HEK293T (cell line): ENCODE measurements at regions not wholly inside any gene's neighbourhood (a gene's known extent, or its start where the extent isn't known, plus 50 kb on each side); places are given as distances from the start of the nearest gene placed in this dataset.

Source experiments
- CTCF ChIA-PET: fragments of 350-600 bp; formaldehyde crosslinking; extraction: SDS; loops from one replicate; lab custom pipeline; 2021; ENCODE audit warnings: antibody characterized with exemption, inconsistent platforms; lab: Yijun Ruan, JAX
- POLR2A ChIA-PET: fragments of 350-600 bp; formaldehyde crosslinking; extraction: SDS; loops from one replicate; lab custom pipeline; 2020; ENCODE audit warnings: antibody characterized with exemption, inconsistent platforms; lab: Yijun Ruan, JAX
- DNase-seq: peaks from one replicate; pipeline ENCODE4 v3.0.0; 2012; ENCODE audit warnings: mixed read lengths; ENCODE audit errors: extremely low spot score
- ARNT ChIP-seq: fragments of 450-650 bp; IDR thresholded peaks from 2 replicates; pipeline ENCODE4 v1.6.1; 2017; ENCODE audit warnings: mild to moderate bottlenecking
- BHLHE40 ChIP-seq: fragments of 450-650 bp; IDR thresholded peaks from 2 replicates; pipeline ENCODE4 v1.6.1; 2016; ENCODE audit warnings: mild to moderate bottlenecking, moderate library complexity, borderline replicate concordance
- CTBP1 ChIP-seq: fragments of 450-650 bp; IDR thresholded peaks from 2 replicates; pipeline ENCODE4 v1.6.1; 2016; ENCODE audit warnings: borderline replicate concordance
- ELF4 ChIP-seq: fragments of 450-650 bp; IDR thresholded peaks from 2 replicates; pipeline ENCODE4 v1.6.1; 2017; ENCODE audit warnings: antibody characterized with exemption
- FOXA1 ChIP-seq: fragments of 450-650 bp; IDR thresholded peaks from 2 replicates; pipeline ENCODE4 v1.6.1; 2016; ENCODE audit warnings: mild to moderate bottlenecking
- FOXK2 ChIP-seq: fragments of 450-650 bp; IDR thresholded peaks from 2 replicates; pipeline ENCODE4 v1.6.1; 2016; ENCODE audit warnings: mild to moderate bottlenecking
- FOXM1 ChIP-seq: fragments of 450-650 bp; IDR thresholded peaks from 2 replicates; pipeline ENCODE4 v1.6.1; 2017; ENCODE audit warnings: mild to moderate bottlenecking, borderline replicate concordance
- HDGF ChIP-seq: fragments of 450-650 bp; IDR thresholded peaks from 2 replicates; pipeline ENCODE4 v1.6.1; 2017; ENCODE audit warnings: antibody characterized with exemption, borderline replicate concordance
- L3MBTL2 ChIP-seq: fragments of 450-650 bp; conservative IDR thresholded peaks from 2 replicates; pipeline ENCODE4 v1.6.1; 2016; ENCODE audit warnings: mild to moderate bottlenecking
- LEF1 ChIP-seq: fragments of 450-650 bp; IDR thresholded peaks from 2 replicates; pipeline ENCODE4 v1.6.1; 2017; ENCODE audit warnings: mild to moderate bottlenecking, borderline replicate concordance
- NFRKB ChIP-seq: fragments of 450-650 bp; IDR thresholded peaks from 2 replicates; pipeline ENCODE4 v1.6.1; 2016; ENCODE audit warnings: mild to moderate bottlenecking, moderate library complexity
- SP1 ChIP-seq: fragments of 450-650 bp; IDR thresholded peaks from 2 replicates; pipeline ENCODE4 v1.6.1; 2017
- SUZ12 ChIP-seq: fragments of 450-650 bp; IDR thresholded peaks from 2 replicates; pipeline ENCODE4 v1.6.1; 2016; ENCODE audit warnings: mild to moderate bottlenecking
- TARDBP ChIP-seq: fragments of 450-650 bp; IDR thresholded peaks from 2 replicates; pipeline ENCODE4 v1.6.1; 2016
- ZNF384 ChIP-seq: fragments of 450-650 bp; IDR thresholded peaks from 2 replicates; pipeline ENCODE4 v1.6.1; 2016
- TF ChIP-seq, protein P1 (sequence below): fragments of 450-650 bp; IDR thresholded peaks from 2 replicates; pipeline ENCODE4 v1.6.1; 2016

DNA sequence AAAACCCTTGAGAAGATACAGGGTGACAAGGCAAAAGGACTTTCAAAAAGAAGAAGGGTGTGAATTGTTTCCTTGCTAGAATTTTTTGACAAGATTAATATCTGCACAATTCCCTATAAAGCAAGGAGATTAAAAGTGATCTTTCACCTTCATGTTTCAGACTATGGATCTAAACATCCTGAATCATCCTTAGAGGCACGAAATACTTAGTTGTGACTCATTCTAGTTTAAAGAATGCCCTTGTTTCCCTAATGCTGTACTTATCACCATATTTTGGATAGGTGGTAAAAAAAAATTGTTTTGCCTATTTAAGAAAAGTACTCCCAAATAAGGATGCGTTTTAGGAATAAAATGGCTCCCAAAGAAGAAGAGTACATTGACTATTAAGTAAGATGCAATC is 415.1 kb downstream of the LRRIQ3 start:
- no peak for DNase-seq
- ChIA-PET CTCF (no interaction called here), POLR2A (interaction anchor here (0.5 kb wide), 1 partner anchor 131 kb away, joined by 3 read pairs; no protein-coding TSS in a partner anchor)
- TF ChIP-seq ZNF384 (no peak), FOXA1 (no peak), TARDBP (no peak), SP1 (no peak), CTBP1 (no peak), ARNT (no peak), HDGF (no peak), NFRKB (no peak), SUZ12 (no peak), LEF1 (no peak)

GRCh38 chr1:73781251-73781650 is 416.7 kb downstream of the LRRIQ3 start:
- ChIA-PET POLR2A (no interaction called here), CTCF (no interaction called here)
- TF ChIP-seq CTBP1 (no peak), ZNF384 (no peak), ELF4 (no peak), BHLHE40 (no peak), FOXM1 (no peak), L3MBTL2 (no peak), FOXK2 (no peak), SP1 (no peak), FOXA1 (no peak), SUZ12 (no peak), LEF1 (no peak), TARDBP (no peak), ARNT (no peak), HDGF (no peak), NFRKB (no peak)
- TF ChIP-seq, protein P1, sequence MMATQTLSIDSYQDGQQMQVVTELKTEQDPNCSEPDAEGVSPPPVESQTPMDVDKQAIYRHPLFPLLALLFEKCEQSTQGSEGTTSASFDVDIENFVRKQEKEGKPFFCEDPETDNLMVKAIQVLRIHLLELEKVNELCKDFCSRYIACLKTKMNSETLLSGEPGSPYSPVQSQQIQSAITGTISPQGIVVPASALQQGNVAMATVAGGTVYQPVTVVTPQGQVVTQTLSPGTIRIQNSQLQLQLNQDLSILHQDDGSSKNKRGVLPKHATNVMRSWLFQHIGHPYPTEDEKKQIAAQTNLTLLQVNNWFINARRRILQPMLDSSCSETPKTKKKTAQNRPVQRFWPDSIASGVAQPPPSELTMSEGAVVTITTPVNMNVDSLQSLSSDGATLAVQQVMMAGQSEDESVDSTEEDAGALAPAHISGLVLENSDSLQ: no peak
- DNase-seq: no peak

GRCh38 chr1:73778471-73778870 is 419.5 kb downstream of the LRRIQ3 start:
- CTCF ChIA-PET: no interaction called here

GRCh38 chr1:73775896-73776295 is 422.1 kb downstream of the LRRIQ3 start:
- no peak for DNase-seq
- ChIA-PET POLR2A (no interaction called here), CTCF (no interaction called here)
- TF ChIP-seq, protein P1: no peak
- TF ChIP-seq FOXM1 (no peak), CTBP1 (no peak), ZNF384 (no peak), TARDBP (no peak), FOXA1 (no peak), L3MBTL2 (no peak)

More at GRCh38 chr1:73778471-73778870, 419.5 kb downstream of the LRRIQ3 start:
- TF ChIP-seq L3MBTL2 (no peak), HDGF (no peak), SP1 (no peak), FOXM1 (no peak), SUZ12 (no peak), LEF1 (no peak), ELF4 (no peak), ARNT (no peak)
- POLR2A ChIA-PET: no interaction called here
- no peak for DNase-seq

DNA sequence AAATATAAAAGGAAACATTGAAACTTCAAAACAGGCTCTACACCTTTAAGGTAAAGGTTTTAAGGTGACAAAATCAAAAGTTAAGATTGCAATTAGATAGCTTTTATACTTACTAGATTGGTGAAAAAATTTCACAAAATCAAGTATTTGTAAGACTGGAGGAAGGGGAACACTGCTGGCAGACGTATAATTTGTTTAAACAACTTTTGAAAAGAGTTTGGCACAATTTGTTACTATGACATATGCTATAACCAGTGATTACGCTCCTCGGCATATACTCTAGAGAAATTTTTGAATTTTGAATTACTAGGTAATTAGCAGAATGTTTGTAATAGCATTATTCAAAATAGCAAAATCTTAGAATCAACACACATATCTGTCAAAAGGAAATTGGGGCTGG is 425.0 kb downstream of the LRRIQ3 start:
- DNase-seq: no peak
- no peak for TF ChIP-seq FOXA1
- TF ChIP-seq ARNT: no peak
- no peak for TF ChIP-seq L3MBTL2
- no peak for TF ChIP-seq LEF1
- no peak for TF ChIP-seq BHLHE40
- no peak for TF ChIP-seq FOXM1
- TF ChIP-seq ZNF384: no peak
- no peak for TF ChIP-seq SP1
- no peak for TF ChIP-seq NFRKB
- TF ChIP-seq HDGF: no peak
- no peak for TF ChIP-seq SUZ12
- TF ChIP-seq TARDBP: no peak
- TF ChIP-seq ELF4: no peak
- TF ChIP-seq FOXK2: no peak
- TF ChIP-seq, protein P1: no peak
- TF ChIP-seq CTBP1: no peak
- ChIA-PET POLR2A (no interaction called here), CTCF (interaction anchor here (0.6 kb wide), 1 partner anchor 67 kb away, joined by 3 read pairs; no protein-coding TSS in a partner anchor)

DNA sequence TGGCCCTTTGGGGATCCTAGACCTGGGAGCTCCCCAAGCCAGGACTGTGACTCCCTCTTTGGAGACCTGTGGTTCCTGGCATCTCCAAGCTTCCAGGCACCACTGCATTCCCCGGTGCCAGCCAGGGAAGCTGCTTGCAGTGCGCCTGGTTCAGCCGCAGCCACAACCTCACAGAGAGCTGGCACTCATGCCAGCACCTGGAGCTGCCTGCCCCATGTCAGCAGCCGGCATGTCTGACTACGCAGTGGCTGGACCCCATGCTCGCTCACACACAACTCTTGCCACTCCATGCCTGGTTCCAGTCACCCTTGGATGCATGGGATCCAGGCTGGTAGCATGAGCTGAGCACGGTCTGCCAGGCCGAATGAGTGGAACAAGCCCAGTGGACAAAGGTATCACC is 426.6 kb downstream of the LRRIQ3 start:
- no peak for DNase-seq
- POLR2A ChIA-PET: no interaction called here
- TF ChIP-seq ARNT: no peak
- no peak for TF ChIP-seq FOXA1
- TF ChIP-seq L3MBTL2: no peak
- TF ChIP-seq ELF4: no peak
- TF ChIP-seq FOXM1: no peak
- no peak for TF ChIP-seq HDGF
- no peak for TF ChIP-seq FOXK2
- TF ChIP-seq SP1: no peak
- no peak for TF ChIP-seq SUZ12
- no peak for TF ChIP-seq TARDBP
- TF ChIP-seq ZNF384: no peak
- TF ChIP-seq NFRKB: no peak
- no peak for TF ChIP-seq LEF1
- TF ChIP-seq BHLHE40: no peak
- TF ChIP-seq, protein P1: no peak
- no peak for TF ChIP-seq CTBP1
- CTCF ChIA-PET: no interaction called here
